ENCODE measurements at regions not wholly inside any gene's neighbourhood (a gene's known extent, or its start where the extent isn't known, plus 50 kb on each side); places are given as distances from the start of the nearest gene placed in this dataset.

DNA sequence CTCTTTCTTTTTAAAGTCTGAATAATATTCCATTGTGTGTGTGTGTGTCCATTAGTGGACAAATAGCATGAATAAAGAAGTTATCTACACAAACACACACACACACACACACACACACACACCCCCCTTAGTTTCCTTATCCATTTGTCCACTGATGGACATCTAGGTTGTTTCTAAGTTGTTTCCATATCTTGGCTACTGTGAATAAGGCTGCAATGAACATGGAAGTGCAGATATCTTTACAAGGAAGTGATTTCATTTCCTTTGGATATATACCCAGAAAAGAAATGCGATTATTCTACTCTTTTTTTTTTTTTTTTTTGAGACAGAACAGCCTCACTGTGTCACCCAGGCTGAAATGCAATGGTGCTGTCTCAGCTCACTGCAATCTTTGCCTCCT is 113.5 kb downstream of the MBL2 start:
- H3K4me3 ChIP-seq = no peak overlapping the region
- no peak overlapping the region for H3K27ac ChIP-seq
- no peaks in the 10 kb centered on the region for H3K36me3 ChIP-seq
- TF ChIP-seq CTCF (IDR thresholded peaks at IDR 0.05) = no peak
- TF ChIP-seq POLR2AphosphoS5 (IDR thresholded peaks at IDR 0.05; ENCODE audit: insufficient read depth in 1 of 2, low read depth in 1 of 2) = no peak
- no peak for TF ChIP-seq POLR2A (IDR thresholded peaks at IDR 0.05)
- no peaks in the 10 kb centered on the region for H3K4me1 ChIP-seq
- intact Hi-C loops (cut with DNase I) = no loop called here
- H3K9me3 ChIP-seq = no peaks in the 10 kb centered on the region
- no peak for DNase-seq (ENCODE audit: extremely low spot score in 2 of 2)
- H3K27me3 ChIP-seq = no peaks in the 10 kb centered on the region

DNA sequence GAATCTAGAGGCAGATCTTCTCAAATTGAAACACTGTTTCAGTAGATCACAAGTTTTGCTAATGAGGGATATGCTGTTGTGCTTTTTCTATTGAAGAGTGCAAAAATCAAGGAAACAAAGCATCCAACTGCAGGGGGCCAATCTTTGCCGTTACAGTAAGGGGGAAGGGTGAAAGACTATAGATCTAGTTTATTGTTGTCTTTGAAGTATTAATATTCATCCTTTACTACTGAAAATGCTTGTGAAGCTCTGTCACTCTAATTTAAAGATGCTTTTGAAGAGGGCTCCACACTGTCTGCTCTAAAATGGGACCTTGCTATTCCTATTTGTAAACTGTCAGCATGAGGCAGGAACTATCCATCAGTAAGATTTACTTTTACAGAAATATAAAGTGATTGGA is 110.3 kb downstream of the MBL2 start:
- Histone ChIP-seq H3K27ac (no peak overlapping the region), H3K9me3 (no peaks in the 10 kb centered on the region), H3K36me3 (no peaks in the 10 kb centered on the region), H3K4me1 (no peaks in the 10 kb centered on the region), H3K4me3 (no peak overlapping the region), H3K27me3 (no peaks in the 10 kb centered on the region)
- TF ChIP-seq POLR2A (IDR thresholded peaks at IDR 0.05) (no peak), CTCF (IDR thresholded peaks at IDR 0.05) (no peak), POLR2AphosphoS5 (IDR thresholded peaks at IDR 0.05; ENCODE audit: insufficient read depth in 1 of 2, low read depth in 1 of 2) (no peak)
- intact Hi-C loops (cut with DNase I) = no loop called here
- no peak for DNase-seq (ENCODE audit: extremely low spot score in 2 of 2)

DNA sequence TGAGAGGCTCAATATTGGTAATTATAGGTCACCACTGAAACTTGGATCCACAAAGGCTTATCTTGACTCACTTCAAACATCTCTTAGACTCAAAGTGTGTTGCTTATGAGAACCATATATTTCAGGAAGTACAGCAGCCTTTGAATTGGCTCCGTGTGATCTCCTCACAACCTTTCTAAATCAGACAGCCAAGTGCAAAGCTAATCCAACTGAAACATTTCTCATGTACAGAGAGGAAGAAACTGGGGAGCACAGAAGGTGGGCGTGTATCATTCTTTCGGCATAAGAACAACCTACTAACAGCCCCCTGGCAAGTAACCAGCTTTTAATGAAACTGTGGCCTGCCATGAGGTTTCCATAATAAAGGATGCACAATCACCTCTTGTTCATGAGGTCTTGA is 109.4 kb downstream of the MBL2 start:
- no peak overlapping the region for H3K4me3 ChIP-seq
- no peaks in the 10 kb centered on the region for H3K4me1 ChIP-seq
- H3K36me3 ChIP-seq = no peaks in the 10 kb centered on the region
- H3K27me3 ChIP-seq = no peaks in the 10 kb centered on the region
- TF ChIP-seq POLR2AphosphoS5 (IDR thresholded peaks at IDR 0.05; ENCODE audit: insufficient read depth in 1 of 2, low read depth in 1 of 2) (no peak), CTCF (IDR thresholded peaks at IDR 0.05) (no peak), POLR2A (IDR thresholded peaks at IDR 0.05) (no peak)
- intact Hi-C loops (cut with DNase I) = no loop called here
- no peak for DNase-seq (ENCODE audit: extremely low spot score in 2 of 2)
- H3K9me3 ChIP-seq = no peaks in the 10 kb centered on the region
- H3K27ac ChIP-seq = no peak overlapping the region

- H3K36me3 ChIP-seq = no peaks in the 10 kb centered on the region
- H3K27me3 ChIP-seq = no peaks in the 10 kb centered on the region
- H3K9me3 ChIP-seq = no peaks in the 10 kb centered on the region
- no peak overlapping the region for H3K4me3 ChIP-seq
- H3K4me1 ChIP-seq = no peaks in the 10 kb centered on the region
- intact Hi-C loops (cut with DNase I) = no loop called here
- DNase-seq (ENCODE audit: extremely low spot score in 2 of 2) = no peak
- no peak overlapping the region for H3K27ac ChIP-seq
- TF ChIP-seq POLR2AphosphoS5 (IDR thresholded peaks at IDR 0.05; ENCODE audit: insufficient read depth in 1 of 2, low read depth in 1 of 2) (no peak), CTCF (IDR thresholded peaks at IDR 0.05) (no peak), POLR2A (IDR thresholded peaks at IDR 0.05) (no peak)
Observed at GRCh38 chr10:52664629-52665028, 108.0 kb downstream of the MBL2 start.

- H3K4me1 ChIP-seq = no peaks in the 10 kb centered on the region
- no peak overlapping the region for H3K27ac ChIP-seq
- no peak overlapping the region for H3K4me3 ChIP-seq
- no peaks in the 10 kb centered on the region for H3K27me3 ChIP-seq
- H3K36me3 ChIP-seq = no peaks in the 10 kb centered on the region
- intact Hi-C loops (cut with DNase I) = no loop called here
- no peak for TF ChIP-seq CTCF (IDR thresholded peaks at IDR 0.05)
- TF ChIP-seq POLR2AphosphoS5 (IDR thresholded peaks at IDR 0.05; ENCODE audit: insufficient read depth in 1 of 2, low read depth in 1 of 2) = no peak
- no peak for TF ChIP-seq POLR2A (IDR thresholded peaks at IDR 0.05)
- H3K9me3 ChIP-seq = no peaks in the 10 kb centered on the region
- DNase-seq (ENCODE audit: extremely low spot score in 2 of 2) = no peak
Observed at GRCh38 chr10:52665821-52666220, 106.8 kb downstream of the MBL2 start.

Measured in vagina (tissue), 2 donors.